K562 (cell line): ENCODE measurements at regions not wholly inside any gene's neighbourhood (a gene's known extent, or its start where the extent isn't known, plus 50 kb on each side); places are given as distances from the start of the nearest gene placed in this dataset.

Experiments used
- ESRRA ChIP-seq: fragments of 450-650 bp; IDR thresholded peaks from 2 replicates; pipeline ENCODE4 v1.6.1; 2014; ENCODE audit warnings: low read depth, mild to moderate bottlenecking, moderate library complexity, borderline replicate concordance
- ESRRB ChIP-seq: fragments of 250-450 bp; sonication (Bioruptor Pico); IDR thresholded peaks from 2 replicates; pipeline ENCODE4 v1.5.0; 2020; ENCODE audit warnings: mild to moderate bottlenecking, moderate library complexity, borderline replicate concordance
- FOXK1 ChIP-seq: sonication (generic); formaldehyde crosslinking; IDR thresholded peaks from 2 replicates; pipeline ENCODE4 v1.8.0; 2022; ENCODE audit warnings: missing genetic modification reagents, mild to moderate bottlenecking, borderline replicate concordance
- MAFK ChIP-seq: IDR thresholded peaks from 2 replicates; pipeline ENCODE4 v1.6.1; 2011; ENCODE audit warnings: low read length, improper control_type of control experiment
- SIN3A ChIP-seq, 2 experiments: fragments of 150-350 bp in 1 of 2; IDR thresholded peaks; 2 replicates each; pipeline ENCODE4 v1.6.1; 2011 to 2016; ENCODE audit warnings: borderline replicate concordance in 2 of 2, low read depth in 2 of 2, low read length in 2 of 2, mild to moderate bottlenecking in 2 of 2, moderate library complexity in 2 of 2; ENCODE audit not compliant: control insufficient read depth in 1 of 2
- TF ChIP-seq, protein P1 (sequence below), 3 experiments: IDR thresholded peaks in 2 of 3; conservative IDR thresholded peaks in 1 of 3; 2 replicates each; pipeline ENCODE4 v1.5.1; 2011 to 2012; ENCODE audit warnings: low read length in 3 of 3, mild to moderate bottlenecking in 3 of 3, control low read depth in 2 of 3, improper control_type of control experiment in 1 of 3, inconsistent platforms in 1 of 3, low read depth in 1 of 3, mixed read lengths in 1 of 3, moderate library complexity in 1 of 3; ENCODE audit not compliant: insufficient read depth in 2 of 3
- TF ChIP-seq, protein P2 (sequence below): fragments of 450-650 bp; IDR thresholded peaks from 2 replicates; pipeline ENCODE4 v1.6.1; 2016; ENCODE audit warnings: low read depth
- TF ChIP-seq, protein P3 (sequence below): fragments of 250-450 bp; sonication (Bioruptor Pico); IDR thresholded peaks from 2 replicates; pipeline ENCODE4 v1.4.0; 2020

DNA sequence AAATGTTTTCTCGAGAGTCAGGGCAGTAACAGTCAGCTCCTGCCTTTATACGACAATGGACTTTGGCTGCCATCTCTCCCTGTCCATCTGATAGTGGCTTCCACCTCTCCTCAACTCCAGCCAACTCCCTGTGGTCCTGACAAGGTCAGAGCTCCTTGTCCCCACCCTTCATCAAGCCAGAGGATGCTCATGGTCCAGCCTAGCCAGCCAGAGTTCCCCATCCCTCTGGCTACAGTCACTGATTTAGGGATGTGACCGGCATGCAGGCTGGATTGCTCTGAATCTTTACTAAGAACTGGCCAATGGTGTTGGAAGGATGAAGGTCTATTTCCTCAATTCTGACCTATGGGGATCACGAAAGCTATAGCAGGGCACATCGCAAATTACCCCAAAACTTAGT lies 156.1 kb downstream of the OR4M2 start:
- TF ChIP-seq, protein P1, sequence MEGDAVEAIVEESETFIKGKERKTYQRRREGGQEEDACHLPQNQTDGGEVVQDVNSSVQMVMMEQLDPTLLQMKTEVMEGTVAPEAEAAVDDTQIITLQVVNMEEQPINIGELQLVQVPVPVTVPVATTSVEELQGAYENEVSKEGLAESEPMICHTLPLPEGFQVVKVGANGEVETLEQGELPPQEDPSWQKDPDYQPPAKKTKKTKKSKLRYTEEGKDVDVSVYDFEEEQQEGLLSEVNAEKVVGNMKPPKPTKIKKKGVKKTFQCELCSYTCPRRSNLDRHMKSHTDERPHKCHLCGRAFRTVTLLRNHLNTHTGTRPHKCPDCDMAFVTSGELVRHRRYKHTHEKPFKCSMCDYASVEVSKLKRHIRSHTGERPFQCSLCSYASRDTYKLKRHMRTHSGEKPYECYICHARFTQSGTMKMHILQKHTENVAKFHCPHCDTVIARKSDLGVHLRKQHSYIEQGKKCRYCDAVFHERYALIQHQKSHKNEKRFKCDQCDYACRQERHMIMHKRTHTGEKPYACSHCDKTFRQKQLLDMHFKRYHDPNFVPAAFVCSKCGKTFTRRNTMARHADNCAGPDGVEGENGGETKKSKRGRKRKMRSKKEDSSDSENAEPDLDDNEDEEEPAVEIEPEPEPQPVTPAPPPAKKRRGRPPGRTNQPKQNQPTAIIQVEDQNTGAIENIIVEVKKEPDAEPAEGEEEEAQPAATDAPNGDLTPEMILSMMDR (IDR thresholded peaks at IDR 0.05 in 2 of 3, conservative IDR thresholded peaks at IDR 0.05 in 1 of 3; ENCODE audit: insufficient read depth in 2 of 3, low read depth in 1 of 3, low read length in 3 of 3), result no peak
- no peak for TF ChIP-seq MAFK
- TF ChIP-seq, protein P2, sequence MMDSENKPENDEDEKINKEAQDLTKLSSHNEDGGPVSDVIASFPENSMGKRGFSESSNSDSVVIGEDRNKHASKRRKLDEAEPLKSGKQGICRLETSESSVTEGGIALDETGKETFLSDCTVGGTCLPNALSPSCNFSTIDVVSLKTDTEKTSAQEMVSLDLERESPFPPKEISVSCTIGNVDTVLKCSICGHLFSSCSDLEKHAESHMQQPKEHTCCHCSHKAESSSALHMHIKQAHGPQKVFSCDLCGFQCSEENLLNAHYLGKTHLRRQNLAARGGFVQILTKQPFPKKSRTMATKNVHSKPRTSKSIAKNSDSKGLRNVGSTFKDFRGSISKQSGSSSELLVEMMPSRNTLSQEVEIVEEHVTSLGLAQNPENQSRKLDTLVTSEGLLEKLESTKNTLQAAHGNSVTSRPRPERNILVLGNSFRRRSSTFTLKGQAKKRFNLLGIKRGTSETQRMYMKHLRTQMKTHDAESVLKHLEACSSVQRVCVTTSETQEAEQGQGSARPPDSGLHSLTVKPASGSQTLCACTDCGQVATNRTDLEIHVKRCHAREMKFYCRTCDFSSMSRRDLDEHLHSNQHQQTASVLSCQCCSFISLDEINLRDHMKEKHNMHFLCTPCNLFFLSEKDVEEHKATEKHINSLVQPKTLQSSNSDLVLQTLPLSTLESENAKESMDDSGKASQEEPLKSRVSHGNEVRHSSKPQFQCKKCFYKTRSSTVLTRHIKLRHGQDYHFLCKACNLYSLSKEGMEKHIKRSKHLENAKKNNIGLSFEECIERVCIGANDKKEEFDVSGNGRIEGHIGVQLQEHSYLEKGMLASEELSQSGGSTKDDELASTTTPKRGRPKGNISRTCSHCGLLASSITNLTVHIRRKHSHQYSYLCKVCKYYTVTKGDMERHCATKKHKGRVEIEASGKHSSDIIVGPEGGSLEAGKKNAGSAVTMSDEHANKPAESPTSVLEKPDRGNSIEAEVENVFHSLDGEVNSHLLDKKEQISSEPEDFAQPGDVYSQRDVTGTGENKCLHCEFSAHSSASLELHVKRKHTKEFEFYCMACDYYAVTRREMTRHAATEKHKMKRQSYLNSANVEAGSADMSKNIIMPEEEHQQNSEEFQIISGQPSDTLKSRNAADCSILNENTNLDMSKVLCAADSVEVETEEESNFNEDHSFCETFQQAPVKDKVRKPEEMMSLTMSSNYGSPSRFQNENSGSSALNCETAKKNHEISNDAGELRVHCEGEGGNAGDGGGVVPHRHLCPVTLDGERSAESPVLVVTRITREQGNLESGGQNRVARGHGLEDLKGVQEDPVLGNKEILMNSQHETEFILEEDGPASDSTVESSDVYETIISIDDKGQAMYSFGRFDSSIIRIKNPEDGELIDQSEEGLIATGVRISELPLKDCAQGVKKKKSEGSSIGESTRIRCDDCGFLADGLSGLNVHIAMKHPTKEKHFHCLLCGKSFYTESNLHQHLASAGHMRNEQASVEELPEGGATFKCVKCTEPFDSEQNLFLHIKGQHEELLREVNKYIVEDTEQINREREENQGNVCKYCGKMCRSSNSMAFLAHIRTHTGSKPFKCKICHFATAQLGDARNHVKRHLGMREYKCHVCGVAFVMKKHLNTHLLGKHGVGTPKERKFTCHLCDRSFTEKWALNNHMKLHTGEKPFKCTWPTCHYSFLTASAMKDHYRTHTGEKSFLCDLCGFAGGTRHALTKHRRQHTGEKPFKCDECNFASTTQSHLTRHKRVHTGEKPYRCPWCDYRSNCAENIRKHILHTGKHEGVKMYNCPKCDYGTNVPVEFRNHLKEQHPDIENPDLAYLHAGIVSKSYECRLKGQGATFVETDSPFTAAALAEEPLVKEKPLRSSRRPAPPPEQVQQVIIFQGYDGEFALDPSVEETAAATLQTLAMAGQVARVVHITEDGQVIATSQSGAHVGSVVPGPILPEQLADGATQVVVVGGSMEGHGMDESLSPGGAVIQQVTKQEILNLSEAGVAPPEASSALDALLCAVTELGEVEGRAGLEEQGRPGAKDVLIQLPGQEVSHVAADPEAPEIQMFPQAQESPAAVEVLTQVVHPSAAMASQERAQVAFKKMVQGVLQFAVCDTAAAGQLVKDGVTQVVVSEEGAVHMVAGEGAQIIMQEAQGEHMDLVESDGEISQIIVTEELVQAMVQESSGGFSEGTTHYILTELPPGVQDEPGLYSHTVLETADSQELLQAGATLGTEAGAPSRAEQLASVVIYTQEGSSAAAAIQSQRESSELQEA, result no peak
- no peak for TF ChIP-seq ESRRA
- no peak for TF ChIP-seq SIN3A (IDR thresholded peaks at IDR 0.05; ENCODE audit: borderline replicate concordance in 2 of 2, control insufficient read depth in 1 of 2, low read depth in 2 of 2, low read length in 2 of 2)
- no peak for TF ChIP-seq ESRRB (CRISPR knock-in tag)
- TF ChIP-seq FOXK1 (CRISPR knock-in tag), result no peak
- TF ChIP-seq, protein P3, sequence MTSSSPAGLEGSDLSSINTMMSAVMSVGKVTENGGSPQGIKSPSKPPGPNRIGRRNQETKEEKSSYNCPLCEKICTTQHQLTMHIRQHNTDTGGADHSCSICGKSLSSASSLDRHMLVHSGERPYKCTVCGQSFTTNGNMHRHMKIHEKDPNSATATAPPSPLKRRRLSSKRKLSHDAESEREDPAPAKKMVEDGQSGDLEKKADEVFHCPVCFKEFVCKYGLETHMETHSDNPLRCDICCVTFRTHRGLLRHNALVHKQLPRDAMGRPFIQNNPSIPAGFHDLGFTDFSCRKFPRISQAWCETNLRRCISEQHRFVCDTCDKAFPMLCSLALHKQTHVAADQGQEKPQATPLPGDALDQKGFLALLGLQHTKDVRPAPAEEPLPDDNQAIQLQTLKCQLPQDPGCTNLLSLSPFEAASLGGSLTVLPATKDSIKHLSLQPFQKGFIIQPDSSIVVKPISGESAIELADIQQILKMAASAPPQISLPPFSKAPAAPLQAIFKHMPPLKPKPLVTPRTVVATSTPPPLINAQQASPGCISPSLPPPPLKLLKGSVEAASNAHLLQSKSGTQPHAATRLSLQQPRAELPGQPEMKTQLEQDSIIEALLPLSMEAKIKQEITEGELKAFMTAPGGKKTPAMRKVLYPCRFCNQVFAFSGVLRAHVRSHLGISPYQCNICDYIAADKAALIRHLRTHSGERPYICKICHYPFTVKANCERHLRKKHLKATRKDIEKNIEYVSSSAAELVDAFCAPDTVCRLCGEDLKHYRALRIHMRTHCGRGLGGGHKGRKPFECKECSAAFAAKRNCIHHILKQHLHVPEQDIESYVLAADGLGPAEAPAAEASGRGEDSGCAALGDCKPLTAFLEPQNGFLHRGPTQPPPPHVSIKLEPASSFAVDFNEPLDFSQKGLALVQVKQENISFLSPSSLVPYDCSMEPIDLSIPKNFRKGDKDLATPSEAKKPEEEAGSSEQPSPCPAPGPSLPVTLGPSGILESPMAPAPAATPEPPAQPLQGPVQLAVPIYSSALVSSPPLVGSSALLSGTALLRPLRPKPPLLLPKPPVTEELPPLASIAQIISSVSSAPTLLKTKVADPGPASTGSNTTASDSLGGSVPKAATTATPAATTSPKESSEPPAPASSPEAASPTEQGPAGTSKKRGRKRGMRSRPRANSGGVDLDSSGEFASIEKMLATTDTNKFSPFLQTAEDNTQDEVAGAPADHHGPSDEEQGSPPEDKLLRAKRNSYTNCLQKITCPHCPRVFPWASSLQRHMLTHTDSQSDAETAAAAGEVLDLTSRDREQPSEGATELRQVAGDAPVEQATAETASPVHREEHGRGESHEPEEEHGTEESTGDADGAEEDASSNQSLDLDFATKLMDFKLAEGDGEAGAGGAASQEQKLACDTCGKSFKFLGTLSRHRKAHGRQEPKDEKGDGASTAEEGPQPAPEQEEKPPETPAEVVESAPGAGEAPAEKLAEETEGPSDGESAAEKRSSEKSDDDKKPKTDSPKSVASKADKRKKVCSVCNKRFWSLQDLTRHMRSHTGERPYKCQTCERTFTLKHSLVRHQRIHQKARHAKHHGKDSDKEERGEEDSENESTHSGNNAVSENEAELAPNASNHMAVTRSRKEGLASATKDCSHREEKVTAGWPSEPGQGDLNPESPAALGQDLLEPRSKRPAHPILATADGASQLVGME, result no peak
